ENCODE measurements at regions not wholly inside any gene's neighbourhood (a gene's known extent, or its start where the extent isn't known, plus 50 kb on each side); places are given as distances from the start of the nearest gene placed in this dataset.

- TF ChIP-seq EP300 (IDR thresholded peaks at IDR 0.05) = no peak
- TF ChIP-seq, protein P1, sequence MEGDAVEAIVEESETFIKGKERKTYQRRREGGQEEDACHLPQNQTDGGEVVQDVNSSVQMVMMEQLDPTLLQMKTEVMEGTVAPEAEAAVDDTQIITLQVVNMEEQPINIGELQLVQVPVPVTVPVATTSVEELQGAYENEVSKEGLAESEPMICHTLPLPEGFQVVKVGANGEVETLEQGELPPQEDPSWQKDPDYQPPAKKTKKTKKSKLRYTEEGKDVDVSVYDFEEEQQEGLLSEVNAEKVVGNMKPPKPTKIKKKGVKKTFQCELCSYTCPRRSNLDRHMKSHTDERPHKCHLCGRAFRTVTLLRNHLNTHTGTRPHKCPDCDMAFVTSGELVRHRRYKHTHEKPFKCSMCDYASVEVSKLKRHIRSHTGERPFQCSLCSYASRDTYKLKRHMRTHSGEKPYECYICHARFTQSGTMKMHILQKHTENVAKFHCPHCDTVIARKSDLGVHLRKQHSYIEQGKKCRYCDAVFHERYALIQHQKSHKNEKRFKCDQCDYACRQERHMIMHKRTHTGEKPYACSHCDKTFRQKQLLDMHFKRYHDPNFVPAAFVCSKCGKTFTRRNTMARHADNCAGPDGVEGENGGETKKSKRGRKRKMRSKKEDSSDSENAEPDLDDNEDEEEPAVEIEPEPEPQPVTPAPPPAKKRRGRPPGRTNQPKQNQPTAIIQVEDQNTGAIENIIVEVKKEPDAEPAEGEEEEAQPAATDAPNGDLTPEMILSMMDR (IDR thresholded peaks at IDR 0.05) = no peak
- TF ChIP-seq POLR2AphosphoS5 (IDR thresholded peaks at IDR 0.05) = no peak
- TF ChIP-seq POLR2A (IDR thresholded peaks at IDR 0.05) = no peak
- H3K27ac ChIP-seq = no peak overlapping the region
- intact Hi-C loops (cut with DNase I) = no loop called here
- 84 to 90% methylated on average over 6 of the region's 6 CpGs for WGBS, 2 donors
- DNase-seq = no peak
- peaks cover 0 to 2% (median 0%) of the 10 kb centered on the region in 4 donors for H3K9me3 ChIP-seq
- no peaks in the 10 kb centered on the region for H3K36me3 ChIP-seq
- H3K27me3 ChIP-seq = no peaks in the 10 kb centered on the region
- no peaks in the 10 kb centered on the region for H3K4me1 ChIP-seq
- H3K4me3 ChIP-seq = no peak overlapping the region
Measured at GRCh38 chr18:42473611-42474010, 518.6 kb downstream of the PIK3C3 start.

DNA sequence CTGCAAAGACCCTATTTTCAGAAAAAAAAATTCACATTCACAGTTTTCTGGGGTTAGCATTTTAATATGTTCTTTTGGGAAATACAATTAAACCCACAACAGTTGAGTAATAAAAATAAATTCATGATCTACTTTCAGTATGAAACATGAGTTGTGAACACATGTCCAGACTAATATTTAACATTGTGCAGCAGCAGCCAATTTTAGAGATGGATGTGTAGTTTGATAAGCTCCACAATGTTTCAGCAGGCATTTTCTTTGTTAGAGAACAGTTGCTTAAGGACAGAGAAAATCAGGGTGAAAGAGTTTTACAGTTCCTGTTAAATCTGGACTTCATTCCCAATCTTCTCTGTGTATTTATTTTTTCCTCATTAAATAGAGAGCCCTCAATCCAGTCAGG is 519.5 kb downstream of the PIK3C3 start:
- H3K4me3 ChIP-seq = no peak overlapping the region
- DNase-seq = no peak
- no peaks in the 10 kb centered on the region for H3K4me1 ChIP-seq
- peaks cover 0 to 2% (median 0%) of the 10 kb centered on the region in 4 donors for H3K9me3 ChIP-seq
- intact Hi-C loops (cut with DNase I) = no loop called here
- H3K27ac ChIP-seq = no peak overlapping the region
- H3K27me3 ChIP-seq = no peaks in the 10 kb centered on the region
- no peaks in the 10 kb centered on the region for H3K36me3 ChIP-seq
- no peak for TF ChIP-seq POLR2A (IDR thresholded peaks at IDR 0.05)
- TF ChIP-seq EP300 (IDR thresholded peaks at IDR 0.05) = no peak
- TF ChIP-seq, protein P1 (IDR thresholded peaks at IDR 0.05) = no peak
- no peak for TF ChIP-seq POLR2AphosphoS5 (IDR thresholded peaks at IDR 0.05)

GRCh38 chr18:42475157-42475556 is 520.1 kb downstream of the PIK3C3 start:
- TF ChIP-seq POLR2AphosphoS5 (IDR thresholded peaks at IDR 0.05) (no peak), EP300 (IDR thresholded peaks at IDR 0.05) (no peak), POLR2A (IDR thresholded peaks at IDR 0.05) (no peak)
- TF ChIP-seq, protein P1 (IDR thresholded peaks at IDR 0.05) = no peak
- no peak overlapping the region for H3K27ac ChIP-seq
- H3K4me1 ChIP-seq = no peaks in the 10 kb centered on the region
- no peak overlapping the region for H3K4me3 ChIP-seq
- H3K36me3 ChIP-seq = no peaks in the 10 kb centered on the region
- H3K27me3 ChIP-seq = no peaks in the 10 kb centered on the region
- intact Hi-C loops (cut with DNase I) = no loop called here
- H3K9me3 ChIP-seq = peaks cover 0 to 2% (median 0%) of the 10 kb centered on the region in 4 donors
- WGBS, 2 donors = 75 to 91% methylated on average over 1 of the region's 1 CpG
- DNase-seq = no peak

- intact Hi-C loops (cut with DNase I) = no loop called here
- no peak for DNase-seq
- Histone ChIP-seq H3K27me3 (no peaks in the 10 kb centered on the region), H3K9me3 (no peaks in the 10 kb centered on the region), H3K4me1 (no peaks in the 10 kb centered on the region), H3K4me3 (no peak overlapping the region), H3K27ac (no peak overlapping the region), H3K36me3 (no peaks in the 10 kb centered on the region)
- no peak for TF ChIP-seq POLR2AphosphoS5 (IDR thresholded peaks at IDR 0.05)
- TF ChIP-seq EP300 (IDR thresholded peaks at IDR 0.05) = no peak
- TF ChIP-seq, protein P1 (IDR thresholded peaks at IDR 0.05) = no peak
- TF ChIP-seq POLR2A (IDR thresholded peaks at IDR 0.05) = no peak
Measured at GRCh38 chr18:42477267-42477666, 522.2 kb downstream of the PIK3C3 start.

- no peak for DNase-seq
Measured at GRCh38 chr18:42480441-42480840, 525.4 kb downstream of the PIK3C3 start.

More at GRCh38 chr18:42480441-42480840, 525.4 kb downstream of the PIK3C3 start:
- no peaks in the 10 kb centered on the region for H3K27me3 ChIP-seq
- peaks cover 0 to under 1% (median 0%) of the 10 kb centered on the region in 4 donors for H3K9me3 ChIP-seq
- intact Hi-C loops (cut with DNase I) = no loop called here
- WGBS, 2 donors = 79 to 80% methylated on average over 5 of the region's 5 CpGs
- H3K4me3 ChIP-seq = no peak overlapping the region
- H3K27ac ChIP-seq = no peak overlapping the region
- no peaks in the 10 kb centered on the region for H3K4me1 ChIP-seq
- TF ChIP-seq POLR2AphosphoS5 (IDR thresholded peaks at IDR 0.05) (no peak), POLR2A (IDR thresholded peaks at IDR 0.05) (no peak), EP300 (IDR thresholded peaks at IDR 0.05) (no peak)
- TF ChIP-seq, protein P1 (IDR thresholded peaks at IDR 0.05) = no peak
- no peaks in the 10 kb centered on the region for H3K36me3 ChIP-seq
